Activated naive CD4-positive, alpha-beta T cell treated with anti-CD3 and anti-CD28 coated beads, Interleukin-2, amount 50 U/mL, for 72 hours (primary cell): ENCODE measurements at regions not wholly inside any gene's neighbourhood (a gene's known extent, or its start where the extent isn't known, plus 50 kb on each side); places are given as distances from the start of the nearest gene placed in this dataset.

Source experiments
- ATAC-seq, 2 donors: fragments of 150-1000 bp; cut with Tn5 transposase; 2 replicates each; pipeline ENCODE4 v1.10.0; 2021; ENCODE audit warnings: mild to moderate bottlenecking in 2 of 2, moderate library complexity in 2 of 2
- DNase-seq, 2 donors: peaks; one replicate each; pipeline ENCODE4 v3.0.0; 2021 to 2022; ENCODE audit warnings: low spot score in 2 of 2
- H3K27ac Mint-ChIP-seq, 2 donors: one replicate each; pipeline ENCODE4 v1.8.0; 2022; ENCODE audit warnings: mild to moderate bottlenecking in 2 of 2, mixed read lengths in 2 of 2
- H3K36me3 Mint-ChIP-seq, 2 donors: one replicate each; pipeline ENCODE4 v1.8.0; 2022; ENCODE audit warnings: mixed read lengths in 2 of 2
- H3K9me3 Mint-ChIP-seq, 2 donors: one replicate each; pipeline ENCODE4 v1.8.0; 2022; ENCODE audit warnings: mixed read lengths in 2 of 2

GRCh38 chr3:64763980-64764379, 76.2 kb upstream of the ADAMTS9 start:
- peaks cover 8 to 9% of the 10 kb centered on the region in 2 donors for H3K9me3 Mint-ChIP-seq
- ATAC-seq: no peak
- H3K36me3 Mint-ChIP-seq: no peaks in the 10 kb centered on the region

DNA sequence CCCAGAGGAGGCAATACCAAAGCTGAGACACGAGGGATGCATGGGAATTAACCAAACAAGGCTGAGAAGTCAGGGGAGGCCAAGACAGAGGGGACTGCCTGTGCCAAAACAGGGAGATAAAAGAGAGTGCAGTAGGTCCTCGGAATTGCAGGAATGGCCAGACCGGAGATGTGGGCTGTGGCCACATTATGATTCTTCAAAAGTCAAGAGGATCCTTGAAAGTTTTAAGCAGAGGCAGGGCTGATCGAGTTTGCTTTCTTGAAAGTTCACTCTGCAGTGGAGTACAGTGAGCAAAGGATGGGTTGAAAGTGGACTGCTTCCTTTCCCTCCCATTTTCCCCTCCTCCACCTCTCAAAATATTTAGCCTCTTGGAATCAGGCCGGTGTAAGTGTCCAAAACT, 73.9 kb upstream of the ADAMTS9 start:
- no peak overlapping the region for H3K27ac Mint-ChIP-seq
- ATAC-seq (no peak), DNase-seq (no peak)
- peaks cover 3 to 8% of the 10 kb centered on the region in 2 donors for H3K9me3 Mint-ChIP-seq
- no peaks in the 10 kb centered on the region for H3K36me3 Mint-ChIP-seq

More at GRCh38 chr3:64763980-64764379, 76.2 kb upstream of the ADAMTS9 start:
- no peak for DNase-seq
- no peak overlapping the region for H3K27ac Mint-ChIP-seq

- H3K36me3 Mint-ChIP-seq: no peaks in the 10 kb centered on the region
- DNase-seq (no peak), ATAC-seq (no peak)
- peaks cover 3 to 8% of the 10 kb centered on the region in 2 donors for H3K9me3 Mint-ChIP-seq
- no peak overlapping the region for H3K27ac Mint-ChIP-seq
These were observed 72.5 kb upstream of the ADAMTS9 start for GRCh38 chr3:64760258-64760657.

DNA sequence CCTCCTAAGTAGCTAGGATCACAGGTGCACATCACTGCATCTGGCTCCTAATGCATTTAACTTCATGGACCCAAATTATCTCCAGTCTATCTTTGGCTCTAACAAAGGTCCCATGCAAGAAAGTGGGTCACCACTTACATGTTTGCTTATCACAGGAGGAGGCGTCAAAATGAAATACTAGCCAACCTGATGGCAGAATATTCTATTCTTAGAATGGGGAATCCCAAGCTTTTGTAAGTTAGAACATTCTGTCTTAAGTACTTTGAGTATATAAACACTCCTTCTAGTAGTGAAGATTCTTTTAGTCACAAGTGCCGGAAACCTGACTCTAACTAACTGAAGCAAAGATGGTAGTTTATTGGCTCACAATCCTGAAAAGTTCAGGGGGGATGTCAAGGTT, 72.0 kb upstream of the ADAMTS9 start:
- Mint-ChIP-seq H3K36me3 (no peaks in the 10 kb centered on the region), H3K27ac (no peak overlapping the region), H3K9me3 (peaks cover 3 to 8% of the 10 kb centered on the region in 2 donors)
- no peak for ATAC-seq
- no peak for DNase-seq

GRCh38 chr3:64756398-64756986, 68.7 kb upstream of the ADAMTS9 start:
- Mint-ChIP-seq H3K27ac (no peak overlapping the region), H3K9me3 (peaks cover 2 to 8% of the 10 kb centered on the region in 2 donors), H3K36me3 (no peaks in the 10 kb centered on the region)
- DNase-seq: no peak
- no peak for ATAC-seq

DNA sequence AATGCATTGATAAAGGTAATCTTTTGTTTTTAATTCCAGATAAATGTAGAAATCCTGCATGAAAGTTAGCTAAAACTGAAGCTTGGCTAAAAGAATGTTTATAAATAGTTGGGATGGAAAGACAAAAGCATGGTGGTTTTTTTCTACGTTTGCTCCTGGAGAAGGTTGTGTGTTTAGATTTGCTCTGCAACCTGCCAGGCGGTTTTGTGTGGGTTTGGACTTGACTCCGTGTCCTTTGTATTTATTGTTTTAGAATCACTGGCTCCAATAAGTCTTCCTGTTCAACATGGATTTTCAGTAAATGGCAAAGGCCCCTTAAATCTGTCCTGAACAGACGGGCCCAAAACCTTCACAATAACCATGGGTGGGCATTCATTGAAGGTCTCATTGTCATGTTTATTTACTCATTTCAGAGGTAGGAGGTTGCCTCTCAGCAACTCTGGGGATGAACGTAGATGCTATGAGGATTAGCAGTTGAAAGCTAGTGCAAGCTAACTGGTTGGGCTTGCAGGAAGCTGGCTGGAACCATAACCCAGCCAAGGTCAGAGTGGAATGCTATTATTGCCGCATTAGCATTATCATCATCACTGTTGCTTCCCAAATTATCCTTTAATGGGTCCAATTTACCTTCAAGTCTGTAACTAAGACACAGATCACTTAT, 60.6 kb upstream of the ADAMTS9 start:
- Mint-ChIP-seq H3K27ac (no peak overlapping the region), H3K9me3 (peaks cover 4 to 10% of the 10 kb centered on the region in 2 donors), H3K36me3 (no peaks in the 10 kb centered on the region)
- no peak for DNase-seq
- no peak for ATAC-seq

DNA sequence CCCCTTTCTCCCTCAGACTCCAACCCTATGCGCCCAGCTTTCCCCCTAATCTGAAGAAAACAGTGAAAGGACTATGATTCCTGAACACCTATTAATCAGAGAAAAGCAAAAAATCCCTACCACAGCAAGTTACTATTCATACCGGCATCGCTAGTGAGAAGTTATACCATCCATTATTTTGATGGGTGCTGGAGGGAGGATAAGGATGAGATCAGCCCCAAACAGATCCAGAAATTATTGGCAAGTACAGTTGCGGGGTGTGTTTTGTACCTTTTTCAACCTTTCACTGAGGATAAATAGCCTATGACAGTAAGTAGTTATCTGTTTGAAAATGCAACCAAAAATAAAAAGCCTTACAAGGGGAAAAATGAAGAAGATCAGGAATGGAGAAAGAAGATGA, 59.9 kb upstream of the ADAMTS9 start:
- Mint-ChIP-seq H3K9me3 (peaks cover 4 to 10% of the 10 kb centered on the region in 2 donors), H3K36me3 (no peaks in the 10 kb centered on the region), H3K27ac (no peak overlapping the region)
- ATAC-seq: no peak
- no peak for DNase-seq

DNA sequence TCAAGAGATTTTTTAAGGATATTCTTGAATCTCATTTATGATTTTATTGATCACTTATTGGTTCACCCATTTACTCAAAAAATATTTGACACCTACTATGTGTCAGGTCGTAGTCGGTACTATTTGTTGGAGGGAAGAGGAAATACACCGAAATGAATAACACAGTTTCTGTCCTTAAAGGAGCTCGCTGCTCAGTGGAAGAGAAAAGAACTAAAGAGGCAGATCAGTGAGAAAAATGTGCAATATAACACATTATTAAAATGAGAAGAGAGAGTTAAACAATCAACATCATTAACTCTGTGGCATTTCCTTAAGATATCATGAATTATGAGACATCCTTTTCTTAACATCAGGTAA, 56.1 kb upstream of the ADAMTS9 start:
- ATAC-seq: no peak
- Mint-ChIP-seq H3K36me3 (no peaks in the 10 kb centered on the region), H3K9me3 (peaks cover 6 to 18% of the 10 kb centered on the region in 2 donors), H3K27ac (no peak overlapping the region)
- no peak for DNase-seq

GRCh38 chr3:64743156-64743886, 55.5 kb upstream of the ADAMTS9 start:
- Mint-ChIP-seq H3K36me3 (no peaks in the 10 kb centered on the region), H3K27ac (no peak overlapping the region), H3K9me3 (peaks cover 6 to 18% of the 10 kb centered on the region in 2 donors)
- ATAC-seq (no peak), DNase-seq (no peak)

- no peaks in the 10 kb centered on the region for H3K36me3 Mint-ChIP-seq
- DNase-seq: no peak
- H3K9me3 Mint-ChIP-seq: peaks cover 6 to 18% of the 10 kb centered on the region in 2 donors
- ATAC-seq: no peak
- no peak overlapping the region for H3K27ac Mint-ChIP-seq
These were observed 53.5 kb upstream of the ADAMTS9 start for GRCh38 chr3:64741341-64741740.

- ATAC-seq: no peak
- peaks cover 6 to 18% of the 10 kb centered on the region in 2 donors for H3K9me3 Mint-ChIP-seq
- no peak for DNase-seq
- no peak overlapping the region for H3K27ac Mint-ChIP-seq
- no peaks in the 10 kb centered on the region for H3K36me3 Mint-ChIP-seq
These were observed 52.3 kb upstream of the ADAMTS9 start for GRCh38 chr3:64739971-64740631.
